Keratinocyte (primary cell): ENCODE measurements at regions not wholly inside any gene's neighbourhood (a gene's known extent, or its start where the extent isn't known, plus 50 kb on each side); places are given as distances from the start of the nearest gene placed in this dataset.

ENCODE experiments used
- DNase-seq: peaks from one replicate; pipeline ENCODE4 v3.0.0-alpha.2; 2011; ENCODE audit warnings: low read depth, missing footprints, low spot score
- FAIRE-seq: peaks from 2 replicates; lab custom pipeline; 2011; peaks lifted over from hg19 to GRCh38; lab: Jason Lieb, UNC
- H2AFZ ChIP-seq: 2 replicates; pipeline ENCODE4 v1.6.0; 2012; ENCODE audit warnings: low read length, control low read depth, inconsistent platforms; ENCODE audit not compliant: control insufficient read depth
- H3K27ac ChIP-seq: 2 replicates; pipeline ENCODE4 v1.5.1; 2011; ENCODE audit warnings: low read length; ENCODE audit not compliant: control insufficient read depth, insufficient read depth
- H3K27me3 ChIP-seq: 3 replicates; pipeline ENCODE4 v1.6.0; 2011; ENCODE audit warnings: low read length; ENCODE audit not compliant: control insufficient read depth, insufficient read depth; ENCODE audit errors: extremely low read depth
- H3K36me3 ChIP-seq, 2 experiments: 2 replicates in 1 of 2; 3 replicates in 1 of 2; pipeline ENCODE4 v1.5.1; 2011; ENCODE audit warnings: low read length in 2 of 2, mild to moderate bottlenecking in 1 of 2; ENCODE audit not compliant: control insufficient read depth in 2 of 2, insufficient read depth in 2 of 2; ENCODE audit errors: extremely low read depth in 1 of 2
- H3K4me1 ChIP-seq: 3 replicates; pipeline ENCODE4 v1.5.1; 2011; ENCODE audit warnings: low read length; ENCODE audit not compliant: control insufficient read depth, insufficient read depth; ENCODE audit errors: extremely low read depth
- H3K4me2 ChIP-seq: 3 replicates; pipeline ENCODE4 v1.6.0; 2011; ENCODE audit warnings: low read depth, low read length; ENCODE audit not compliant: control insufficient read depth, insufficient read depth; ENCODE audit errors: extremely low read depth
- H3K4me3 ChIP-seq, 3 experiments: fragments of 200-600 bp in 1 of 3; sonication (generic) in 1 of 3; 2 replicates in 2 of 3; 3 replicates in 1 of 3; pipeline ENCODE4 v1.5.1; 2011 to 2016; ENCODE audit warnings: low read length in 3 of 3, mild to moderate bottlenecking in 3 of 3, control low read depth in 2 of 3, inconsistent platforms in 1 of 3, low read depth in 1 of 3, mixed read lengths in 1 of 3, mixed run types in 1 of 3, moderate library complexity in 1 of 3; ENCODE audit not compliant: control insufficient read depth in 2 of 3, insufficient read depth in 2 of 3; ENCODE audit errors: extremely low read depth in 1 of 3
- H3K79me2 ChIP-seq: 2 replicates; pipeline ENCODE4 v1.6.0; 2012; ENCODE audit warnings: low read length; ENCODE audit not compliant: control insufficient read depth, insufficient read depth
- H3K9ac ChIP-seq: 3 replicates; pipeline ENCODE4 v1.6.0; 2011; ENCODE audit warnings: low read length; ENCODE audit not compliant: control insufficient read depth, insufficient read depth; ENCODE audit errors: extremely low read depth
- H3K9me1 ChIP-seq: 3 replicates; pipeline ENCODE4 v1.6.0; 2011; ENCODE audit warnings: low read length; ENCODE audit not compliant: control insufficient read depth, insufficient read depth; ENCODE audit errors: extremely low read depth
- H3K9me3 ChIP-seq: 2 replicates; pipeline ENCODE4 v1.5.1; 2012; ENCODE audit warnings: low read depth, low read length; ENCODE audit not compliant: control insufficient read depth
- H4K20me1 ChIP-seq: 3 replicates; pipeline ENCODE4 v1.6.0; 2011; ENCODE audit warnings: low read length; ENCODE audit not compliant: control insufficient read depth, insufficient read depth; ENCODE audit errors: extremely low read depth
- CTCF ChIP-seq, 3 experiments: IDR thresholded peaks in 1 of 3; conservative IDR thresholded peaks in 1 of 3; optimal IDR thresholded peaks in 1 of 3; 2 replicates in 2 of 3; 3 replicates in 1 of 3; pipeline versions ENCODE3 to v1.5.1; 2011; ENCODE audit warnings: low read length in 3 of 3, mild to moderate bottlenecking in 3 of 3, moderate library complexity in 2 of 3, control low read depth in 1 of 3, inconsistent platforms in 1 of 3; ENCODE audit not compliant: insufficient read depth in 2 of 3; ENCODE audit errors: extremely low read depth in 1 of 3
- EZH2 ChIP-seq: IDR thresholded peaks from one replicate; pipeline ENCODE4 v1.6.1; 2012; ENCODE audit warnings: inconsistent platforms, mild to moderate bottlenecking, low read length, moderate library complexity
- dilution Hi-C: fragments of 300-500 bp; cut with MboI; formaldehyde crosslinking; loops from one replicate; pipeline ENCODE4 v1.7.0; 2020; ENCODE audit warnings: low sequenced_read_pairs; ENCODE audit not compliant: extremely low pct_ligation_motif_present

GRCh38 chr10:78459639-78460037, 426.0 kb downstream of the RPS24 start:
- Histone ChIP-seq H3K4me2 (no peak overlapping the region), H3K36me3 (no peaks in the 10 kb centered on the region), H3K79me2 (no peaks in the 10 kb centered on the region), H2AFZ (no peak overlapping the region), H3K4me1 (no peaks in the 10 kb centered on the region), H3K9me3 (no peaks in the 10 kb centered on the region), H3K9ac (no peak overlapping the region), H3K27me3 (no peaks in the 10 kb centered on the region), H3K9me1 (no peaks in the 10 kb centered on the region), H3K27ac (no peak overlapping the region), H4K20me1 (no peaks in the 10 kb centered on the region), H3K4me3 (no peak overlapping the region)
- DNase-seq = no peak
- FAIRE-seq = no peak
- dilution Hi-C loops = no loop called here
- TF ChIP-seq EZH2 (no peak), CTCF (optimal IDR thresholded peaks at IDR 0.05 in 1 of 3, IDR thresholded peaks at IDR 0.05 in 1 of 3, conservative IDR thresholded peaks at IDR 0.05 in 1 of 3; ENCODE audit: extremely low read depth in 1 of 3, insufficient read depth in 2 of 3, low read length in 3 of 3) (no peak)

GRCh38 chr10:78460204-78460603, 426.5 kb downstream of the RPS24 start:
- no peaks in the 10 kb centered on the region for H3K79me2 ChIP-seq
- H3K9ac ChIP-seq = no peak overlapping the region
- H3K4me2 ChIP-seq = no peak overlapping the region
- FAIRE-seq (no peak), DNase-seq (no peak)
- dilution Hi-C loops = no loop called here
- no peaks in the 10 kb centered on the region for H3K4me1 ChIP-seq
- no peaks in the 10 kb centered on the region for H3K9me3 ChIP-seq
- H2AFZ ChIP-seq = no peak overlapping the region
- H3K4me3 ChIP-seq = no peak overlapping the region
- H3K9me1 ChIP-seq = no peaks in the 10 kb centered on the region
- no peak overlapping the region for H3K27ac ChIP-seq
- TF ChIP-seq CTCF (optimal IDR thresholded peaks at IDR 0.05 in 1 of 3, IDR thresholded peaks at IDR 0.05 in 1 of 3, conservative IDR thresholded peaks at IDR 0.05 in 1 of 3; ENCODE audit: extremely low read depth in 1 of 3, insufficient read depth in 2 of 3, low read length in 3 of 3) (no peak), EZH2 (no peak)
- H3K36me3 ChIP-seq = no peaks in the 10 kb centered on the region
- H4K20me1 ChIP-seq = no peaks in the 10 kb centered on the region
- no peaks in the 10 kb centered on the region for H3K27me3 ChIP-seq
